ENCODE measurements at regions not wholly inside any gene's neighbourhood (a gene's known extent, or its start where the extent isn't known, plus 50 kb on each side); places are given as distances from the start of the nearest gene placed in this dataset.

GRCh38 chr2:3005859-3006501, 371.6 kb downstream of the EIPR1 start:
- no peak for TF ChIP-seq CTCF (IDR thresholded peaks at IDR 0.05 in 2 of 3, conservative IDR thresholded peaks at IDR 0.05 in 1 of 3; ENCODE audit: control insufficient read depth in 2 of 3, extremely low read depth in 1 of 3, insufficient read depth in 1 of 3, low read depth in 3 of 3, low read length in 3 of 3)
- TF ChIP-seq KAT2A (conservative IDR thresholded peaks at IDR 0.05; ENCODE audit: control insufficient read depth, low read depth, low read length), result no peak
- no peak for TF ChIP-seq CHD2 (IDR thresholded peaks at IDR 0.05; ENCODE audit: borderline replicate concordance, low read depth, low read length)

Measured in GM12878 (cell line).